Esophagus muscularis mucosa (tissue), 3 donors: ENCODE measurements at regions not wholly inside any gene's neighbourhood (a gene's known extent, or its start where the extent isn't known, plus 50 kb on each side); places are given as distances from the start of the nearest gene placed in this dataset.
A peak's percentile ranks its signal among the peaks of the same experiment; 100 is the strongest.

Experiments
- POLR2AphosphoS5 ChIP-seq, 2 donors: sonication (generic); formaldehyde crosslinking; IDR thresholded peaks; one replicate each; pipeline ENCODE4 v1.6.1; 2017; ENCODE audit warnings: antibody characterized with exemption in 2 of 2
- TF ChIP-seq, protein P1 (sequence below), 3 experiments: fragments of 200-600 bp in 2 of 3; fragments of 450-650 bp in 1 of 3; sonication (generic) in 2 of 3; IDR thresholded peaks; one replicate each; pipeline ENCODE4 v1.5.1; 2017 to 2019; ENCODE audit warnings: antibody characterized with exemption in 3 of 3, mild to moderate bottlenecking in 2 of 3, moderate library complexity in 1 of 3

DNA sequence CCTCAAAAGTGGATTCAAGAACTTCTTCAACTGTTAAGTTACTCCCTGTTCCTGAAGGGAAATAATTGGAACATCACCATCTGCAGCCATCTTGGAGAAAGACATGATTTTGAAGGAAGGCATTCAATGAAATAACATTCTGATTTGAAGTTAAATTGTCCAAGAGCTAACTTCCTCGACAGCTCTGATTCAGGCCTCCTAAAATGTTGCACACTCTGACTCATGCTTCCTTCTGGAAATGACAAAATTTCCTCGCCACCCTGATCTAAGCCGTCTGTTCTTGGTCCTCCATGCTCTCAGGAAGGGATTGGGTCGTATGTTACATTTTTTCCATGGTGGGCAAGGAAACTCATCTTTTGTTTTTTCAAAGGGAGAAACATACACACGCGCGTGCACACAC is 496.9 kb upstream of the DIPK2B start:
- TF ChIP-seq, protein P1, sequence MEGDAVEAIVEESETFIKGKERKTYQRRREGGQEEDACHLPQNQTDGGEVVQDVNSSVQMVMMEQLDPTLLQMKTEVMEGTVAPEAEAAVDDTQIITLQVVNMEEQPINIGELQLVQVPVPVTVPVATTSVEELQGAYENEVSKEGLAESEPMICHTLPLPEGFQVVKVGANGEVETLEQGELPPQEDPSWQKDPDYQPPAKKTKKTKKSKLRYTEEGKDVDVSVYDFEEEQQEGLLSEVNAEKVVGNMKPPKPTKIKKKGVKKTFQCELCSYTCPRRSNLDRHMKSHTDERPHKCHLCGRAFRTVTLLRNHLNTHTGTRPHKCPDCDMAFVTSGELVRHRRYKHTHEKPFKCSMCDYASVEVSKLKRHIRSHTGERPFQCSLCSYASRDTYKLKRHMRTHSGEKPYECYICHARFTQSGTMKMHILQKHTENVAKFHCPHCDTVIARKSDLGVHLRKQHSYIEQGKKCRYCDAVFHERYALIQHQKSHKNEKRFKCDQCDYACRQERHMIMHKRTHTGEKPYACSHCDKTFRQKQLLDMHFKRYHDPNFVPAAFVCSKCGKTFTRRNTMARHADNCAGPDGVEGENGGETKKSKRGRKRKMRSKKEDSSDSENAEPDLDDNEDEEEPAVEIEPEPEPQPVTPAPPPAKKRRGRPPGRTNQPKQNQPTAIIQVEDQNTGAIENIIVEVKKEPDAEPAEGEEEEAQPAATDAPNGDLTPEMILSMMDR (IDR thresholded peaks at IDR 0.05), result no peak
- peak; percentile 29 to 35 for TF ChIP-seq POLR2AphosphoS5 (IDR thresholded peaks at IDR 0.05)
